ENCODE measurements at regions not wholly inside any gene's neighbourhood (a gene's known extent, or its start where the extent isn't known, plus 50 kb on each side); places are given as distances from the start of the nearest gene placed in this dataset.

DNA sequence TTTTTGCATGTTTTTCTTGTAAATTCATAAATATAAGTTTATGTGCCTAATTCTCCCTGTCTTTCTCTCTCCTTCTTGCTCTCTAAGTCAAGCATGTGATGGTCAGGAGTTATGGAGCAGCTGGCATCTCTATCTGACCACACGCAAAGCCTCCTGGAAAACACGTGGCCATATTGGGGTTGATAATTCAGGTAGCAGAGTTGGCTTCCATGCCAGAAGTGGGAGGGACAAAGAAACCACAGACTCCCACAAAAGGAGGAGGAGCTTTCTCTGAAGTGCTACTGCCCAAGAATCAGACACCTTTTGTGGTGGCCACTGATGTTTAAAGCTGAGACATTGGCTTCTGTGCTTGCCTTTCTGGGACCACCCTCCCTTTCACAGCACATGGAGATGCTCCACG, 517.6 kb upstream of the TMEM132C start:
- no peaks in the 10 kb centered on the region for H3K27me3 ChIP-seq (ENCODE audit: insufficient read depth, poor library complexity, severe bottlenecking)
- no peak overlapping the region for H3K27ac ChIP-seq (replicated peaks)
- TF ChIP-seq, protein P1, sequence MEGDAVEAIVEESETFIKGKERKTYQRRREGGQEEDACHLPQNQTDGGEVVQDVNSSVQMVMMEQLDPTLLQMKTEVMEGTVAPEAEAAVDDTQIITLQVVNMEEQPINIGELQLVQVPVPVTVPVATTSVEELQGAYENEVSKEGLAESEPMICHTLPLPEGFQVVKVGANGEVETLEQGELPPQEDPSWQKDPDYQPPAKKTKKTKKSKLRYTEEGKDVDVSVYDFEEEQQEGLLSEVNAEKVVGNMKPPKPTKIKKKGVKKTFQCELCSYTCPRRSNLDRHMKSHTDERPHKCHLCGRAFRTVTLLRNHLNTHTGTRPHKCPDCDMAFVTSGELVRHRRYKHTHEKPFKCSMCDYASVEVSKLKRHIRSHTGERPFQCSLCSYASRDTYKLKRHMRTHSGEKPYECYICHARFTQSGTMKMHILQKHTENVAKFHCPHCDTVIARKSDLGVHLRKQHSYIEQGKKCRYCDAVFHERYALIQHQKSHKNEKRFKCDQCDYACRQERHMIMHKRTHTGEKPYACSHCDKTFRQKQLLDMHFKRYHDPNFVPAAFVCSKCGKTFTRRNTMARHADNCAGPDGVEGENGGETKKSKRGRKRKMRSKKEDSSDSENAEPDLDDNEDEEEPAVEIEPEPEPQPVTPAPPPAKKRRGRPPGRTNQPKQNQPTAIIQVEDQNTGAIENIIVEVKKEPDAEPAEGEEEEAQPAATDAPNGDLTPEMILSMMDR (IDR thresholded peaks at IDR 0.05; ENCODE audit: insufficient read depth, low read length) = no peak
- TF ChIP-seq REST (IDR thresholded peaks at IDR 0.05; ENCODE audit: insufficient replicate concordance, low read depth) (no peak), POLR2AphosphoS5 (IDR thresholded peaks at IDR 0.05; ENCODE audit: low read depth) (no peak), SPI1 (IDR thresholded peaks at IDR 0.05; ENCODE audit: borderline replicate concordance, low read depth) (no peak), GABPA (IDR thresholded peaks at IDR 0.05; ENCODE audit: low read depth) (no peak)
- H3K4me3 ChIP-seq (replicated peaks; ENCODE audit: insufficient read depth, low read length) = no peak overlapping the region
- DNase-seq (ENCODE audit: low read depth in 1 of 2, low spot score in 1 of 2) = no peak

DNA sequence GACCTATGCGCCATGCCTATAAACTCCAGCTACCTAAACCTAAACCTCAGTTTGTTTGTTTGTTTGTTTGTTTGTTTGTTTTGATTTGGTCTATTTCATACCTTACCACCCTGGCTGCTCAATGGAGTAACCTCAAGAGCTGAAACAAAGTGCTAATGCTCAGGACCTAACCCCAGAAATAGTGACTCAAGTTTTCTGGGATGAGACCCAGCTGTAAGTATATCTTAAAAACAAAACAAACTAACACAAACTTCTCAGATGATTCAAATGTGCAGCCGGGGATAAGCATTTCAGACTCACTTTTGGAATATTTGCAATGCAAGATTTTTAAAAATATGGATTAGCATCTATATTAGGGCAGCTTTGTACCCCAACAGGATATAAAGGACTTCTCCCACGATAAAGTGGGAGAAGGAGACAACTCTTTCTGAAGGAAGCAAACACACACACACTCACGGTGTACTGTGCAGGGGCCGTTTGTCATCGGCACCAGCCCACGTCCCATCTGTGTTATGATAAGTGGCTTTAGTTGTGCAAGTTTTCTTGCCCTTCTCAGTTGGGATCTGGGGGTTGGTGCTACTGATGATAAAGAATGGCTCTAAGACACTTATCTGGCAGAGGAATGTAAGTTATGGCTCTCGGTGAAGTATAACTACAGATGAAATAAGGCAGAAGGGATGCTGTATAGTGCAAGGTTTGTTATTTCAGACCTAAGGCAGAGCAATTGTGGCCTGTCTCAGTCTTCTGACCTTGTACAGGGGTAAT, 516.7 kb upstream of the TMEM132C start:
- Histone ChIP-seq H3K27ac (replicated peaks) (no peak overlapping the region), H3K27me3 (ENCODE audit: insufficient read depth, poor library complexity, severe bottlenecking) (no peaks in the 10 kb centered on the region), H3K4me3 (replicated peaks; ENCODE audit: insufficient read depth, low read length) (no peak overlapping the region)
- DNase-seq (ENCODE audit: low read depth in 1 of 2, low spot score in 1 of 2) = no peak
- TF ChIP-seq SPI1 (IDR thresholded peaks at IDR 0.05; ENCODE audit: borderline replicate concordance, low read depth) (no peak), REST (IDR thresholded peaks at IDR 0.05; ENCODE audit: insufficient replicate concordance, low read depth) (no peak), GABPA (IDR thresholded peaks at IDR 0.05; ENCODE audit: low read depth) (no peak), POLR2AphosphoS5 (IDR thresholded peaks at IDR 0.05; ENCODE audit: low read depth) (no peak)
- TF ChIP-seq, protein P1 (IDR thresholded peaks at IDR 0.05; ENCODE audit: insufficient read depth, low read length) = no peak

DNA sequence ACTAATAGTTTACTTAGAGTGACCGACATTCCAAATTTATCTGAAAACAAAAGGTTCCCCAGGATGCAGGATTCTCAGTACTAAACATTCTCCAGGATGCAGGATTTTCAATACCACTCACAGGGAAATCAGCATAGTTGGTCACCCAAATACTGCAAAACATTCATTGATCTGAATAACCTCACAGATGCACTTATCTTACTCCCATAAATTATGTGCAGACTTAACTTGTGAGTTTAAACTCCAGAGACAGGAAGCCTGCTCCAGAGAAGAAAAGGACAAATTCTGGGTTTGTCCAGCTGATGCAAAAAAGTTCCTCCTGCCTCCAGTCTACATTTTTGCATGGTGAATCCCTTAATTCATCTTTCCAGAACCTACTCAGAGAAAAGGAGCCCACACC, 514.2 kb upstream of the TMEM132C start:
- H3K27me3 ChIP-seq (ENCODE audit: insufficient read depth, poor library complexity, severe bottlenecking) = no peaks in the 10 kb centered on the region
- no peak overlapping the region for H3K27ac ChIP-seq (replicated peaks)
- H3K4me3 ChIP-seq (replicated peaks; ENCODE audit: insufficient read depth, low read length) = no peak overlapping the region
- no peak for TF ChIP-seq POLR2AphosphoS5 (IDR thresholded peaks at IDR 0.05; ENCODE audit: low read depth)
- TF ChIP-seq, protein P1 (IDR thresholded peaks at IDR 0.05; ENCODE audit: insufficient read depth, low read length) = no peak
- no peak for TF ChIP-seq REST (IDR thresholded peaks at IDR 0.05; ENCODE audit: insufficient replicate concordance, low read depth)
- no peak for TF ChIP-seq GABPA (IDR thresholded peaks at IDR 0.05; ENCODE audit: low read depth)
- TF ChIP-seq SPI1 (IDR thresholded peaks at IDR 0.05; ENCODE audit: borderline replicate concordance, low read depth) = no peak
- DNase-seq (ENCODE audit: low read depth in 1 of 2, low spot score in 1 of 2) = no peak

All from HL-60 (cell line).